ENCODE measurements at regions not wholly inside any gene's neighbourhood (a gene's known extent, or its start where the extent isn't known, plus 50 kb on each side); places are given as distances from the start of the nearest gene placed in this dataset.

GRCh38 chr10:63013755-63014154 is 119.4 kb upstream of the NRBF2 start:
- no peaks in the 10 kb centered on the region for H3K27me3 ChIP-seq (ENCODE audit: low read depth)
- no peak for ATAC-seq
- no peaks in the 10 kb centered on the region for H3K9me3 ChIP-seq
- no peaks in the 10 kb centered on the region for H3K36me3 ChIP-seq
- H3K4me1 ChIP-seq, result no peaks in the 10 kb centered on the region
- no peak overlapping the region for H3K27ac ChIP-seq
- no peak for DNase-seq
- intact Hi-C loops (cut with DNase I), result no loop called here
- no peak for TF ChIP-seq CTCF (IDR thresholded peaks at IDR 0.05)
- H3K4me3 ChIP-seq, result no peak overlapping the region

GRCh38 chr10:63012623-63013022 is 120.5 kb upstream of the NRBF2 start:
- no peaks in the 10 kb centered on the region for H3K27me3 ChIP-seq (ENCODE audit: low read depth)
- ATAC-seq (no peak), DNase-seq (no peak)
- intact Hi-C loops (cut with DNase I), result no loop called here
- H3K36me3 ChIP-seq, result no peaks in the 10 kb centered on the region
- no peaks in the 10 kb centered on the region for H3K4me1 ChIP-seq
- H3K4me3 ChIP-seq, result no peak overlapping the region
- no peak overlapping the region for H3K27ac ChIP-seq
- no peak for TF ChIP-seq CTCF (IDR thresholded peaks at IDR 0.05)
- H3K9me3 ChIP-seq, result no peaks in the 10 kb centered on the region

- ATAC-seq (no peak), DNase-seq (no peak)
- intact Hi-C loops (cut with DNase I), result no loop called here
- no peaks in the 10 kb centered on the region for H3K36me3 ChIP-seq
- H3K9me3 ChIP-seq, result no peaks in the 10 kb centered on the region
- TF ChIP-seq CTCF (IDR thresholded peaks at IDR 0.05), result no peak
- H3K27me3 ChIP-seq (ENCODE audit: low read depth), result no peaks in the 10 kb centered on the region
- H3K4me1 ChIP-seq, result no peaks in the 10 kb centered on the region
- H3K4me3 ChIP-seq, result no peak overlapping the region
- no peak overlapping the region for H3K27ac ChIP-seq
Observed at GRCh38 chr10:63010203-63010602, 122.9 kb upstream of the NRBF2 start.

- Histone ChIP-seq H3K27ac (no peak overlapping the region), H3K4me3 (no peak overlapping the region), H3K9me3 (no peaks in the 10 kb centered on the region), H3K36me3 (no peaks in the 10 kb centered on the region), H3K4me1 (no peaks in the 10 kb centered on the region), H3K27me3 (ENCODE audit: low read depth) (no peaks in the 10 kb centered on the region)
- TF ChIP-seq CTCF (IDR thresholded peaks at IDR 0.05), result no peak
- DNase-seq, result no peak
- intact Hi-C loops (cut with DNase I), result no loop called here
- ATAC-seq, result no peak
Observed at GRCh38 chr10:63008491-63008890, 124.6 kb upstream of the NRBF2 start.

- ATAC-seq (no peak), DNase-seq (no peak)
- intact Hi-C loops (cut with DNase I), result no loop called here
- Histone ChIP-seq H3K9me3 (no peaks in the 10 kb centered on the region), H3K36me3 (no peaks in the 10 kb centered on the region), H3K4me1 (no peaks in the 10 kb centered on the region), H3K27ac (no peak overlapping the region), H3K27me3 (ENCODE audit: low read depth) (no peaks in the 10 kb centered on the region), H3K4me3 (no peak overlapping the region)
- TF ChIP-seq CTCF (IDR thresholded peaks at IDR 0.05), result no peak
Observed at GRCh38 chr10:63007112-63007511, 126.0 kb upstream of the NRBF2 start.

- intact Hi-C loops (cut with DNase I), result no loop called here
- ATAC-seq, result no peak
- H3K4me3 ChIP-seq, result no peak overlapping the region
Observed at GRCh38 chr10:63005246-63005645, 127.9 kb upstream of the NRBF2 start.

More at GRCh38 chr10:63005246-63005645, 127.9 kb upstream of the NRBF2 start:
- TF ChIP-seq CTCF (IDR thresholded peaks at IDR 0.05), result no peak
- no peak overlapping the region for H3K27ac ChIP-seq
- no peaks in the 10 kb centered on the region for H3K27me3 ChIP-seq (ENCODE audit: low read depth)
- no peaks in the 10 kb centered on the region for H3K4me1 ChIP-seq
- H3K9me3 ChIP-seq, result no peaks in the 10 kb centered on the region
- no peak for DNase-seq
- H3K36me3 ChIP-seq, result no peaks in the 10 kb centered on the region

Data from lower lobe of right lung (tissue), 2 donors.